ENCODE measurements at regions not wholly inside any gene's neighbourhood (a gene's known extent, or its start where the extent isn't known, plus 50 kb on each side); places are given as distances from the start of the nearest gene placed in this dataset.

- H3K27ac ChIP-seq (ENCODE audit: low read depth, low read length) = no peak overlapping the region
- no peaks in the 10 kb centered on the region for H3K27me3 ChIP-seq (ENCODE audit: control insufficient read depth in 5 of 5, insufficient read depth in 4 of 5, low read length in 5 of 5)
- H3K9me3 ChIP-seq (ENCODE audit: control insufficient read depth in 5 of 5, low read length in 5 of 5) = no peaks in the 10 kb centered on the region
- H3K36me3 ChIP-seq (ENCODE audit: control insufficient read depth in 5 of 5, insufficient read depth in 5 of 5, low read length in 5 of 5) = no peaks in the 10 kb centered on the region
- H3K4me1 ChIP-seq (ENCODE audit: control insufficient read depth in 5 of 5, insufficient read depth in 5 of 5, low read length in 5 of 5) = no peaks in the 10 kb centered on the region
- H3K4me3 ChIP-seq (ENCODE audit: low read depth in 1 of 5, low read length in 5 of 5) = no peak overlapping the region
- no peak overlapping the region for H3K9ac ChIP-seq (ENCODE audit: low read length in 5 of 5)
These were observed 987.1 kb upstream of the KLHL29 start for GRCh38 chr2:22397847-22398246.

DNA sequence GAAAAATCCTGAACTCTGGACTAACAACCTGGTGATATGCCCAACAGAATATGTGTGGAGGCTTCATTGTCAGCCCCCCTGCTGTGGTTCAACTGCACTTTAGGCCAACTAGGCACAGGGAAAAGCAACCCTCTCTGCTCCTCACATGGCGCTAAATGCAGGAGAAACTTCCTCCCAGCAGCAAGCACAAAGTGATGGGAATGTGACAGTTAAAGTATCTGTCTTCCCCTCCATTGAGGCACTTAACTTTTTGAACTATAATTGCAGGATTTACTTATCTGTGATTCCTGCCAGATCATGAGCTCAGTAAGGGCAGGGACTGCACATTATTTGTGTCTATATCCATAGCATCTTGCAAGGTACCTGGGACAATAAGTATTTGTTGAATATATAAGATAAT, 981.2 kb upstream of the KLHL29 start:
- H3K36me3 ChIP-seq (ENCODE audit: control insufficient read depth in 5 of 5, insufficient read depth in 5 of 5, low read length in 5 of 5) = no peaks in the 10 kb centered on the region
- H3K27me3 ChIP-seq (ENCODE audit: control insufficient read depth in 5 of 5, insufficient read depth in 4 of 5, low read length in 5 of 5) = no peaks in the 10 kb centered on the region
- no peak overlapping the region for H3K27ac ChIP-seq (ENCODE audit: low read depth, low read length)
- no peaks in the 10 kb centered on the region for H3K4me1 ChIP-seq (ENCODE audit: control insufficient read depth in 5 of 5, insufficient read depth in 5 of 5, low read length in 5 of 5)
- H3K9ac ChIP-seq (ENCODE audit: low read length in 5 of 5) = no peak overlapping the region
- no peaks in the 10 kb centered on the region for H3K9me3 ChIP-seq (ENCODE audit: control insufficient read depth in 5 of 5, low read length in 5 of 5)
- no peak overlapping the region for H3K4me3 ChIP-seq (ENCODE audit: low read depth in 1 of 5, low read length in 5 of 5)

- Histone ChIP-seq H3K9ac (ENCODE audit: low read length in 5 of 5) (no peak overlapping the region), H3K36me3 (ENCODE audit: control insufficient read depth in 5 of 5, insufficient read depth in 5 of 5, low read length in 5 of 5) (no peaks in the 10 kb centered on the region), H3K27ac (ENCODE audit: low read depth, low read length) (no peak overlapping the region), H3K4me1 (ENCODE audit: control insufficient read depth in 5 of 5, insufficient read depth in 5 of 5, low read length in 5 of 5) (no peaks in the 10 kb centered on the region), H3K9me3 (ENCODE audit: control insufficient read depth in 5 of 5, low read length in 5 of 5) (no peaks in the 10 kb centered on the region), H3K27me3 (ENCODE audit: control insufficient read depth in 5 of 5, insufficient read depth in 4 of 5, low read length in 5 of 5) (no peaks in the 10 kb centered on the region), H3K4me3 (ENCODE audit: low read depth in 1 of 5, low read length in 5 of 5) (no peak overlapping the region)
These were observed 978.4 kb upstream of the KLHL29 start for GRCh38 chr2:22406625-22407024.

- H3K4me3 ChIP-seq (ENCODE audit: low read depth in 1 of 5, low read length in 5 of 5) = peak overlapping the region in 1 of 5 donors; percentile 7
- H3K9ac ChIP-seq (ENCODE audit: low read length in 5 of 5) = no peak overlapping the region
- peaks cover 0 to 13% (median 11%) of the 10 kb centered on the region in 5 donors for H3K9me3 ChIP-seq (ENCODE audit: control insufficient read depth in 5 of 5, low read length in 5 of 5)
- no peaks in the 10 kb centered on the region for H3K36me3 ChIP-seq (ENCODE audit: control insufficient read depth in 5 of 5, insufficient read depth in 5 of 5, low read length in 5 of 5)
- H3K27me3 ChIP-seq (ENCODE audit: control insufficient read depth in 5 of 5, insufficient read depth in 4 of 5, low read length in 5 of 5) = no peaks in the 10 kb centered on the region
- no peak overlapping the region for H3K27ac ChIP-seq (ENCODE audit: low read depth, low read length)
- H3K4me1 ChIP-seq (ENCODE audit: control insufficient read depth in 5 of 5, insufficient read depth in 5 of 5, low read length in 5 of 5) = no peaks in the 10 kb centered on the region
These were observed 964.9 kb upstream of the KLHL29 start for GRCh38 chr2:22420076-22420475.

GRCh38 chr2:22442051-22442450, 942.9 kb upstream of the KLHL29 start:
- no peak overlapping the region for H3K4me3 ChIP-seq (ENCODE audit: low read depth in 1 of 5, low read length in 5 of 5)
- no peaks in the 10 kb centered on the region for H3K27me3 ChIP-seq (ENCODE audit: control insufficient read depth in 5 of 5, insufficient read depth in 4 of 5, low read length in 5 of 5)
- H3K36me3 ChIP-seq (ENCODE audit: control insufficient read depth in 5 of 5, insufficient read depth in 5 of 5, low read length in 5 of 5) = no peaks in the 10 kb centered on the region
- H3K4me1 ChIP-seq (ENCODE audit: control insufficient read depth in 5 of 5, insufficient read depth in 5 of 5, low read length in 5 of 5) = no peaks in the 10 kb centered on the region
- H3K9ac ChIP-seq (ENCODE audit: low read length in 5 of 5) = no peak overlapping the region
- H3K27ac ChIP-seq (ENCODE audit: low read depth, low read length) = no peak overlapping the region
- H3K9me3 ChIP-seq (ENCODE audit: control insufficient read depth in 5 of 5, low read length in 5 of 5) = no peaks in the 10 kb centered on the region

DNA sequence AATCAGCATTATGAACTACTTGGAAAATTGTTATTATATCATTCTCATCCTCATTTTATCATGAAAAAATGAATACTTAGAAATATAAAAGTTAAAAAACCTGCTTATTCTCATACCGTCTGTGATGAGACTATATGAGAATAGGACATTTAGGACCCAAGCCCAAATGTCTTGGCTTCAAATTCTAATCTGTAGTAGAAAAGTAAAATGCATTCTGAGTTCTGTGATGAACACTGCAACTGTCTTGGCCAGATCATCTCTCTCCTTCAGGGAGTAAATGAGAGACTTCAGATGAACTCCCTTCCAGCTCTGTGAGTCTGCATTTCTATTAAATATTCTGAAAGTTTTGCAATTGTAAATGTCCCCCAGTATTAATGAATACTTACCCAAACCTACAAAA, 940.7 kb upstream of the KLHL29 start:
- H3K9ac ChIP-seq (ENCODE audit: low read length in 5 of 5) = no peak overlapping the region
- peaks cover 0 to 3% (median 0%) of the 10 kb centered on the region in 5 donors for H3K9me3 ChIP-seq (ENCODE audit: control insufficient read depth in 5 of 5, low read length in 5 of 5)
- H3K4me3 ChIP-seq (ENCODE audit: low read depth in 1 of 5, low read length in 5 of 5) = no peak overlapping the region
- no peaks in the 10 kb centered on the region for H3K36me3 ChIP-seq (ENCODE audit: control insufficient read depth in 5 of 5, insufficient read depth in 5 of 5, low read length in 5 of 5)
- H3K27ac ChIP-seq (ENCODE audit: low read depth, low read length) = no peak overlapping the region
- H3K4me1 ChIP-seq (ENCODE audit: control insufficient read depth in 5 of 5, insufficient read depth in 5 of 5, low read length in 5 of 5) = no peaks in the 10 kb centered on the region
- no peaks in the 10 kb centered on the region for H3K27me3 ChIP-seq (ENCODE audit: control insufficient read depth in 5 of 5, insufficient read depth in 4 of 5, low read length in 5 of 5)

GRCh38 chr2:22449696-22450095, 935.3 kb upstream of the KLHL29 start:
- no peak overlapping the region for H3K27ac ChIP-seq (ENCODE audit: low read depth, low read length)
- peaks cover 0 to 3% (median 0%) of the 10 kb centered on the region in 5 donors for H3K9me3 ChIP-seq (ENCODE audit: control insufficient read depth in 5 of 5, low read length in 5 of 5)
- H3K9ac ChIP-seq (ENCODE audit: low read length in 5 of 5) = no peak overlapping the region
- H3K4me1 ChIP-seq (ENCODE audit: control insufficient read depth in 5 of 5, insufficient read depth in 5 of 5, low read length in 5 of 5) = peaks cover 0 to under 1% (median 0%) of the 10 kb centered on the region in 5 donors
- H3K27me3 ChIP-seq (ENCODE audit: control insufficient read depth in 5 of 5, insufficient read depth in 4 of 5, low read length in 5 of 5) = no peaks in the 10 kb centered on the region
- H3K4me3 ChIP-seq (ENCODE audit: low read depth in 1 of 5, low read length in 5 of 5) = no peak overlapping the region
- no peaks in the 10 kb centered on the region for H3K36me3 ChIP-seq (ENCODE audit: control insufficient read depth in 5 of 5, insufficient read depth in 5 of 5, low read length in 5 of 5)

DNA sequence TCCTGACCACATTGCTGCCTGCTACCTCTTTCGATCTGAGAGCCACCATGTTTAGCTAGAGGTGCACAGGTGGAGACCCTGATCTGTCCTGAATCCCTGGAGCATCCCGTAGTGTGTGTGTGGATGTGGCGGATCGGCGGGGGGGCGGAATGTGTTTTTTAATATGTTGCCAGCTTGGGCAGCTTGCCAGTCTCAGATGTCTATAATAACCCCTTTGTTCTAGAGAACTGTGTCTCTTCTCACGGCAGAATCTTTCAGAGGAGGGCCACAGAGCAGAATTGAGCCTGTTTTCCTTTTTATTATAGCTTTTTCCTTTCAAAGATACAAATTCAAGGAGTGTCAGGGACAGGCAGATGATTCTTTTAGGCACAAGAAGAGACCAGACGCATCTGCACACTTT, 934.1 kb upstream of the KLHL29 start:
- H3K27ac ChIP-seq (ENCODE audit: low read depth, low read length) = no peak overlapping the region
- H3K27me3 ChIP-seq (ENCODE audit: control insufficient read depth in 5 of 5, insufficient read depth in 4 of 5, low read length in 5 of 5) = no peaks in the 10 kb centered on the region
- H3K4me3 ChIP-seq (ENCODE audit: low read depth in 1 of 5, low read length in 5 of 5) = no peak overlapping the region
- no peak overlapping the region for H3K9ac ChIP-seq (ENCODE audit: low read length in 5 of 5)
- H3K9me3 ChIP-seq (ENCODE audit: control insufficient read depth in 5 of 5, low read length in 5 of 5) = peaks cover 0 to 3% (median 0%) of the 10 kb centered on the region in 5 donors
- peaks cover 0 to 3% (median 0%) of the 10 kb centered on the region in 5 donors for H3K4me1 ChIP-seq (ENCODE audit: control insufficient read depth in 5 of 5, insufficient read depth in 5 of 5, low read length in 5 of 5)
- no peaks in the 10 kb centered on the region for H3K36me3 ChIP-seq (ENCODE audit: control insufficient read depth in 5 of 5, insufficient read depth in 5 of 5, low read length in 5 of 5)

- no peaks in the 10 kb centered on the region for H3K27me3 ChIP-seq (ENCODE audit: control insufficient read depth in 5 of 5, insufficient read depth in 4 of 5, low read length in 5 of 5)
These were observed 930.0 kb upstream of the KLHL29 start for GRCh38 chr2:22454826-22455485.

GRCh38 chr2:22458440-22458839, 926.5 kb upstream of the KLHL29 start:
- Histone ChIP-seq H3K4me1 (ENCODE audit: control insufficient read depth in 5 of 5, insufficient read depth in 5 of 5, low read length in 5 of 5) (peaks cover 0 to 3% (median 0%) of the 10 kb centered on the region in 5 donors), H3K36me3 (ENCODE audit: control insufficient read depth in 5 of 5, insufficient read depth in 5 of 5, low read length in 5 of 5) (no peaks in the 10 kb centered on the region), H3K4me3 (ENCODE audit: low read depth in 1 of 5, low read length in 5 of 5) (no peak overlapping the region), H3K27me3 (ENCODE audit: control insufficient read depth in 5 of 5, insufficient read depth in 4 of 5, low read length in 5 of 5) (no peaks in the 10 kb centered on the region), H3K9ac (ENCODE audit: low read length in 5 of 5) (no peak overlapping the region), H3K27ac (ENCODE audit: low read depth, low read length) (no peak overlapping the region), H3K9me3 (ENCODE audit: control insufficient read depth in 5 of 5, low read length in 5 of 5) (no peaks in the 10 kb centered on the region)

More at GRCh38 chr2:22454826-22455485, 930.0 kb upstream of the KLHL29 start:
- Histone ChIP-seq H3K36me3 (ENCODE audit: control insufficient read depth in 5 of 5, insufficient read depth in 5 of 5, low read length in 5 of 5) (no peaks in the 10 kb centered on the region), H3K4me1 (ENCODE audit: control insufficient read depth in 5 of 5, insufficient read depth in 5 of 5, low read length in 5 of 5) (peaks cover 0 to 3% (median 0%) of the 10 kb centered on the region in 5 donors), H3K9me3 (ENCODE audit: control insufficient read depth in 5 of 5, low read length in 5 of 5) (no peaks in the 10 kb centered on the region), H3K9ac (ENCODE audit: low read length in 5 of 5) (no peak overlapping the region), H3K4me3 (ENCODE audit: low read depth in 1 of 5, low read length in 5 of 5) (no peak overlapping the region), H3K27ac (ENCODE audit: low read depth, low read length) (no peak overlapping the region)
